Spleen (tissue), 7 donors: ENCODE measurements at regions not wholly inside any gene's neighbourhood (a gene's known extent, or its start where the extent isn't known, plus 50 kb on each side); places are given as distances from the start of the nearest gene placed in this dataset.

ENCODE experiments used
- CTCF ChIP-seq, 11 experiments: fragments of 200-600 bp in 7 of 11; fragments of 450-650 bp in 4 of 11; sonication (generic) in 4 of 11; IDR thresholded peaks in 8 of 11; conservative IDR thresholded peaks in 3 of 11; 1 replicate in 7 of 11; 2 replicates in 4 of 11; pipeline versions ENCODE4 v1.4.0 to v1.8.0; 2016 to 2021; ENCODE audit warnings: antibody characterized with exemption in 11 of 11, inconsistent platforms in 4 of 11, mild to moderate bottlenecking in 1 of 11
- POLR2A ChIP-seq, 3 donors: fragments of 450-650 bp; IDR thresholded peaks; one replicate each; pipeline ENCODE4 v1.5.1; 2017; ENCODE audit warnings: antibody characterized with exemption in 3 of 3, mild to moderate bottlenecking in 1 of 3
- donor health status: DM: no; HTN: no; CAD: no; lungs with moderate emphysema.
- donor health status: DM: no; HTN: no; CAD: no.
- donor health status: DM: no; HTN: no; CAD: no.

GRCh38 chr13:61685682-61686012 lies 270.0 kb upstream of the PCDH20 start:
- TF ChIP-seq CTCF (IDR thresholded peaks at IDR 0.05 in 8 of 11, conservative IDR thresholded peaks at IDR 0.05 in 3 of 11) (no peak), POLR2A (IDR thresholded peaks at IDR 0.05) (no peak)
